ENCODE measurements at regions not wholly inside any gene's neighbourhood (a gene's known extent, or its start where the extent isn't known, plus 50 kb on each side); places are given as distances from the start of the nearest gene placed in this dataset.

DNA sequence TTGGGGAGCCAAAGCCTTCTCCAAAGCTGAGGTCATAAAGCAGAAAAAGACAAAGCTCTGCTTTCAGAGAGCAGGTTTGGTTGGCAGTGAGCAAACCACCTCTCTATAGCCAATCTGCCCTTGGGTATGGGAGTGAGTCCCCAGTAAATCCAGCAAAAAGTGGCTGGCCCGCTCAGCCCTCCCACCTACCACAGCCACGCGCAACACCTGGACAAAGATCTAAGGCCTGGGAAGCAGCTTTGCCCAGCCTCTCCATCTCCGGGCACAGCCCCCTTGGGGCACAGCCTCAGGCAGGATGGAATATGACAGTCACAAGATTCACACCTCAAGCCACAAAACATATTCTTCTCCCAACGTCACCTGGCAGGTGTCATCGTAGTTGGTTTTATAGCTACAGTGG is 211.7 kb upstream of the EEA1 start:
- no peak overlapping the region for H2AK5ac ChIP-seq (ENCODE audit: low read depth, low read length)
- H3K4me3 ChIP-seq (ENCODE audit: extremely low read depth in 1 of 4, insufficient read depth in 2 of 4, low read depth in 3 of 4, low read length in 4 of 4), result no peak overlapping the region
- H3K23me2 ChIP-seq (ENCODE audit: low read depth, low read length), result no peaks in the 10 kb centered on the region
- no peaks in the 10 kb centered on the region for H3K27me3 ChIP-seq (replicated peaks in 1 of 4; ENCODE audit: control insufficient read depth in 3 of 4, extremely low read depth in 1 of 4, insufficient read depth in 3 of 4, low read length in 3 of 4)
- ChIA-PET CTCF (ENCODE audit: partially characterized antibody) (interaction anchor here (0.7 to 1.6 kb wide), 6 partner anchors 20 to 257 kb away, joined by 3 to 4 read pairs (median 3); no protein-coding TSS in a partner anchor), POLR2A (ENCODE audit: partially characterized antibody) (no interaction called here)
- no peaks in the 10 kb centered on the region for H4K20me1 ChIP-seq (replicated peaks in 1 of 2; ENCODE audit: control insufficient read depth in 1 of 2, insufficient read depth in 2 of 2, low read length in 2 of 2)
- no peak overlapping the region for H3K14ac ChIP-seq (ENCODE audit: insufficient read length)
- no peak overlapping the region for H3K18ac ChIP-seq (ENCODE audit: extremely low read depth, low read length)
- FAIRE-seq, result no peak
- no peak overlapping the region for H3K4ac ChIP-seq (replicated peaks; ENCODE audit: insufficient read length, low read depth, low read length)
- no peak overlapping the region for H2BK15ac ChIP-seq (ENCODE audit: low read length)
- 95% methylated on average over 6 of the region's 6 CpGs; no CpG with 5 or more reads in 1 of the 2 experiments for WGBS, 2 experiments (ENCODE audit: extremely low coverage in 1 of 2, insufficient coverage in 1 of 2, insufficient read length in 1 of 2, insufficient replicate concordance in 2 of 2, low coverage in 1 of 2, low lambda C conversion rate in 2 of 2, missing lambda C conversion rate in 1 of 2)
- no peak for TF ChIP-seq TCF12 (IDR thresholded peaks at IDR 0.05; ENCODE audit: low read depth, low read length)
- no peak for TF ChIP-seq PHF8 (conservative IDR thresholded peaks at IDR 0.05; ENCODE audit: low read depth, low read length)
- TF ChIP-seq, protein P1, sequence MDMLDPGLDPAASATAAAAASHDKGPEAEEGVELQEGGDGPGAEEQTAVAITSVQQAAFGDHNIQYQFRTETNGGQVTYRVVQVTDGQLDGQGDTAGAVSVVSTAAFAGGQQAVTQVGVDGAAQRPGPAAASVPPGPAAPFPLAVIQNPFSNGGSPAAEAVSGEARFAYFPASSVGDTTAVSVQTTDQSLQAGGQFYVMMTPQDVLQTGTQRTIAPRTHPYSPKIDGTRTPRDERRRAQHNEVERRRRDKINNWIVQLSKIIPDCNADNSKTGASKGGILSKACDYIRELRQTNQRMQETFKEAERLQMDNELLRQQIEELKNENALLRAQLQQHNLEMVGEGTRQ (IDR thresholded peaks at IDR 0.05; ENCODE audit: low read length), result no peak
- TF ChIP-seq GTF2F1 (IDR thresholded peaks at IDR 0.05; ENCODE audit: borderline replicate concordance, low read depth, low read length), result no peak
- TF ChIP-seq FOSL1 (IDR thresholded peaks at IDR 0.05; ENCODE audit: insufficient read depth, low read depth, low read length), result no peak
- TF ChIP-seq TAF7 (optimal IDR thresholded peaks at IDR 0.05; ENCODE audit: borderline replicate concordance, low read depth, low read length), result no peak
- TF ChIP-seq TAF1 (IDR thresholded peaks at IDR 0.05; ENCODE audit: low read depth, low read length), result no peak
- no peak for TF ChIP-seq RFX5 (IDR thresholded peaks at IDR 0.05; ENCODE audit: borderline replicate concordance, low read depth, low read length)
- no peak for TF ChIP-seq ZNF274 (IDR thresholded peaks at IDR 0.05; ENCODE audit: borderline replicate concordance, extremely low read depth, low read length)
- H2BK5ac ChIP-seq (ENCODE audit: low read depth, low read length), result no peak overlapping the region
- H3K4me1 ChIP-seq (replicated peaks in 1 of 4; ENCODE audit: control insufficient read depth in 3 of 4, insufficient read depth in 4 of 4, low read length in 3 of 4), result no peaks in the 10 kb centered on the region
- no peak overlapping the region for H2BK120ac ChIP-seq (replicated peaks; ENCODE audit: low read depth, low read length)
- H2BK20ac ChIP-seq (ENCODE audit: low read length), result no peak overlapping the region
- no peak overlapping the region for H3K9ac ChIP-seq (replicated peaks in 1 of 4; ENCODE audit: extremely low read depth in 1 of 4, low read depth in 3 of 4, low read length in 3 of 4)
- H4K8ac ChIP-seq (ENCODE audit: extremely low read depth, insufficient read depth, low read length), result no peak overlapping the region
- H3K23ac ChIP-seq (ENCODE audit: insufficient read length), result no peak overlapping the region
- H3K4me2 ChIP-seq (ENCODE audit: insufficient read depth in 1 of 2, low read depth in 2 of 2, low read length in 2 of 2), result no peak overlapping the region
- H4K5ac ChIP-seq (ENCODE audit: insufficient read length, low read depth, low read length), result no peak overlapping the region
- H3K79me1 ChIP-seq (ENCODE audit: low read depth, low read length), result no peaks in the 10 kb centered on the region
- no peak for DNase-seq (ENCODE audit: low read depth in 1 of 2, low spot score in 2 of 2)
- H2BK12ac ChIP-seq (ENCODE audit: low read depth, low read length), result no peak overlapping the region
- H3K9me3 ChIP-seq (ENCODE audit: insufficient read depth in 2 of 2, low read depth in 1 of 2, low read length in 1 of 2), result no peaks in the 10 kb centered on the region
- no peak overlapping the region for H3K27ac ChIP-seq (ENCODE audit: low read depth, low read length)
- no peak overlapping the region for H3K56ac ChIP-seq (replicated peaks; ENCODE audit: insufficient read length, low read depth, low read length)
- no peaks in the 10 kb centered on the region for H3K36me3 ChIP-seq (ENCODE audit: control insufficient read depth in 2 of 4, insufficient read depth in 4 of 4, low read length in 3 of 4)
- no peak overlapping the region for H4K91ac ChIP-seq (replicated peaks; ENCODE audit: insufficient read length, low read length)
- no peaks in the 10 kb centered on the region for H3K79me2 ChIP-seq (ENCODE audit: control insufficient read depth in 1 of 2, insufficient read depth in 2 of 2, low read length in 2 of 2)
- no peak overlapping the region for H2AFZ ChIP-seq (ENCODE audit: low read length)

Data from H1 (cell line).